HCT116 (cell line): ENCODE measurements at regions not wholly inside any gene's neighbourhood (a gene's known extent, or its start where the extent isn't known, plus 50 kb on each side); places are given as distances from the start of the nearest gene placed in this dataset.

Experiments
- ATAC-seq: fragments of 200-7000 bp; cut with Tn5 transposase; 2 replicates; pipeline ENCODE4 v1.9.1; 2020; ENCODE audit warnings: mild to moderate bottlenecking, moderate library complexity
- BruUV-seq: library from RNA; stranded (reverse); fragments of 400-500 nt; replicated peaks from 2 replicates; lab custom pipeline; 2021; lab: Mats Ljungman, UMichigan
- CTCF ChIA-PET: fragments of 300-600 bp; sonication (Branson Sonifier 250); formaldehyde crosslinking; loops from one replicate; lab custom pipeline; 2021; ENCODE audit warnings: antibody characterized with exemption; lab: Charles Lee
- POLR2A ChIA-PET: fragments of 300-600, 350-600 bp; sonication (Branson Sonifier 250); formaldehyde crosslinking; loops from one replicate; lab custom pipeline; 2021; ENCODE audit warnings: antibody characterized with exemption; lab: Charles Lee
- RAD21 ChIA-PET, 2 experiments: fragments of 300-600 bp; sonication (Branson Sonifier 250); formaldehyde crosslinking; loops; one replicate each; lab custom pipeline; 2023; ENCODE audit warnings: low total read pairs in 2 of 2; ENCODE audit not compliant: uncharacterized antibody in 2 of 2, unreplicated experiment in 2 of 2, low non-redundant PET in 1 of 2; lab: Charles Lee
- DNase-seq: peaks from one replicate; pipeline ENCODE4 v3.0.0-alpha.2; 2010; ENCODE audit warnings: low read depth, low spot score
- H2AFZ ChIP-seq: fragments of 200-600 bp; shearing (Covaris generic), sonication (generic); 2 replicates; pipeline ENCODE4 v1.6.1; 2017; ENCODE audit warnings: low read depth, mixed run types, mixed read lengths, antibody characterized with exemption, low read length; ENCODE audit not compliant: poor library complexity, severe bottlenecking
- H3K27ac ChIP-seq: 2 replicates; pipeline ENCODE4 v1.5.1; 2012; ENCODE audit warnings: low read depth, low read length
- H3K27me3 ChIP-seq: fragments of 200-600 bp; sonication (generic); 2 replicates; pipeline ENCODE4 v1.6.1; 2016; ENCODE audit warnings: mixed run types, low read length, mixed read lengths; ENCODE audit not compliant: insufficient read depth
- H3K36me3 ChIP-seq, 2 experiments: fragments of 200-500 bp in 1 of 2; fragments of 200-600 bp in 1 of 2; sonication (Bioruptor generic) in 1 of 2; sonication (generic) in 1 of 2; 2 replicates each; pipeline versions ENCODE4 v1.5.1 to v1.6.1; 2014 to 2016; ENCODE audit warnings: low read length in 2 of 2, inconsistent platforms in 1 of 2, mixed read lengths in 1 of 2, mixed run types in 1 of 2; ENCODE audit not compliant: insufficient read depth in 2 of 2, control insufficient read depth in 1 of 2
- H3K4me1 ChIP-seq, 2 experiments: fragments of 200-600 bp in 1 of 2; sonication (generic) in 1 of 2; 2 replicates each; pipeline versions ENCODE4 v1.5.1 to v1.6.1; 2012 to 2017; ENCODE audit warnings: low read length in 2 of 2, inconsistent platforms in 1 of 2, mild to moderate bottlenecking in 1 of 2, mixed read lengths in 1 of 2, mixed run types in 1 of 2, moderate library complexity in 1 of 2; ENCODE audit not compliant: insufficient read depth in 2 of 2, control insufficient read depth in 1 of 2
- H3K4me2 ChIP-seq: fragments of 200-600 bp; sonication (generic); 2 replicates; pipeline ENCODE4 v1.6.1; 2017; ENCODE audit warnings: mixed run types, low read length, mixed read lengths
- H3K4me3 ChIP-seq, 2 experiments: fragments of 200-600 bp in 1 of 2; sonication (generic) in 1 of 2; replicated peaks in 1 of 2; 2 replicates each; pipeline ENCODE4 v1.5.1; 2011 to 2016; ENCODE audit warnings: low read length in 2 of 2, control low read depth in 1 of 2, low read depth in 1 of 2, mild to moderate bottlenecking in 1 of 2, mixed read lengths in 1 of 2, mixed run types in 1 of 2
- H3K79me2 ChIP-seq: fragments of 200-600 bp; sonication (generic); 2 replicates; pipeline ENCODE4 v1.6.1; 2017; ENCODE audit warnings: mild to moderate bottlenecking, mixed run types, low read length, moderate library complexity, mixed read lengths; ENCODE audit not compliant: insufficient read depth
- H3K9ac ChIP-seq: fragments of 200-600 bp; sonication (generic); 2 replicates; pipeline ENCODE4 v1.6.1; 2016; ENCODE audit warnings: low read length, mixed read lengths
- H3K9me2 ChIP-seq: fragments of 200-600 bp; sonication (generic), shearing (Covaris generic); 2 replicates; pipeline ENCODE4 v1.6.1; 2017; ENCODE audit warnings: mixed run types, mild to moderate bottlenecking, moderate library complexity; ENCODE audit not compliant: insufficient read depth
- H3K9me3 ChIP-seq, 2 experiments: fragments of 200-500 bp in 1 of 2; fragments of 200-600 bp in 1 of 2; sonication (Bioruptor generic) in 1 of 2; sonication (generic) in 1 of 2; 2 replicates each; pipeline ENCODE4 v1.6.1; 2014 to 2017; ENCODE audit warnings: low read length in 2 of 2, mixed read lengths in 2 of 2, inconsistent platforms in 1 of 2, low read depth in 1 of 2, mild to moderate bottlenecking in 1 of 2, mixed run types in 1 of 2, moderate library complexity in 1 of 2; ENCODE audit not compliant: control insufficient read depth in 1 of 2, insufficient read depth in 1 of 2
- H4K20me1 ChIP-seq: fragments of 200-600 bp; sonication (generic), shearing (Covaris generic); 2 replicates; pipeline ENCODE4 v1.6.1; 2017; ENCODE audit warnings: mixed run types, mild to moderate bottlenecking, moderate library complexity; ENCODE audit not compliant: insufficient read depth
- CBX3 ChIP-seq: IDR thresholded peaks from 2 replicates; pipeline ENCODE4 v1.6.1; 2012; ENCODE audit warnings: low read depth
- ELF1 ChIP-seq: IDR thresholded peaks from 2 replicates; pipeline ENCODE4 v1.6.1; 2012; ENCODE audit warnings: low read depth, borderline replicate concordance
- EZH2 ChIP-seq: fragments of 200-600 bp; sonication (generic); IDR thresholded peaks from 2 replicates; pipeline ENCODE4 v1.6.1; 2017; ENCODE audit warnings: antibody characterized with exemption, mixed run types
- FOSL1 ChIP-seq: IDR thresholded peaks from 2 replicates; pipeline ENCODE4 v1.6.1; 2012; ENCODE audit warnings: low read depth
- JUND ChIP-seq: IDR thresholded peaks from 2 replicates; pipeline ENCODE4 v1.6.1; 2012
- MAX ChIP-seq: IDR thresholded peaks from 2 replicates; pipeline ENCODE4 v1.6.1; 2012
- POLR2AphosphoS5 ChIP-seq: IDR thresholded peaks from 2 replicates; pipeline ENCODE4 v1.6.1; 2011; ENCODE audit warnings: mild to moderate bottlenecking, low read depth, low read length, moderate library complexity
- REST ChIP-seq: IDR thresholded peaks from 2 replicates; pipeline ENCODE4 v1.6.1; 2012; ENCODE audit warnings: low read depth
- SIN3A ChIP-seq: IDR thresholded peaks from 2 replicates; pipeline ENCODE4 v1.6.1; 2012; ENCODE audit warnings: low read depth
- SP1 ChIP-seq: IDR thresholded peaks from 2 replicates; pipeline ENCODE4 v1.6.1; 2012; ENCODE audit warnings: low read depth
- SRF ChIP-seq: IDR thresholded peaks from 2 replicates; pipeline ENCODE4 v1.6.1; 2012; ENCODE audit warnings: low read depth
- YY1 ChIP-seq: IDR thresholded peaks from 2 replicates; pipeline ENCODE4 v1.6.1; 2011; ENCODE audit warnings: low read length, low read depth, moderate library complexity, mild to moderate bottlenecking; ENCODE audit not compliant: insufficient replicate concordance; ENCODE audit errors: extremely low read depth
- ZBTB33 ChIP-seq: IDR thresholded peaks from 2 replicates; pipeline ENCODE4 v1.6.1; 2011; ENCODE audit warnings: mild to moderate bottlenecking, low read length, moderate library complexity; ENCODE audit not compliant: insufficient replicate concordance; ENCODE audit errors: extremely low read depth
- ZFX ChIP-seq: fragments of 450-650 bp; IDR thresholded peaks from 2 replicates; pipeline ENCODE4 v1.6.1; 2017
- ZNF274 ChIP-seq: fragments of 200-500 bp; sonication (Bioruptor generic); IDR thresholded peaks from 2 replicates; pipeline ENCODE4 v1.6.1; 2014; ENCODE audit warnings: mild to moderate bottlenecking, low read depth, low read length, inconsistent platforms
- intact Hi-C: fragments of 100-400 bp; cut with micrococcal nuclease; formaldehyde crosslinking; loops from 2 replicates; pipeline ENCODE4 v1.10.0; 2022

GRCh38 chr10:55214608-55215007, 413.6 kb upstream of the PCDH15 start:
- BruUV-seq, result no TSS peak
- TF ChIP-seq POLR2AphosphoS5, result no peak
- intact Hi-C loops, result no loop called here
- H3K9me3 ChIP-seq, result peaks cover 9 to 18% of the 10 kb centered on the region in 2 experiments; a peak in 3 of 4 replicates
- ATAC-seq, result no peak
- CTCF ChIA-PET, result no interaction called here
- no peaks in the 10 kb centered on the region for H3K4me1 ChIP-seq
- POLR2A ChIA-PET, result no interaction called here
- RAD21 ChIA-PET, result no interaction called here
- no peak overlapping the region for H3K4me3 ChIP-seq
- no peak overlapping the region for H3K4me2 ChIP-seq
- no peak overlapping the region for H2AFZ ChIP-seq
- H4K20me1 ChIP-seq, result no peaks in the 10 kb centered on the region
- H3K27ac ChIP-seq, result no peak overlapping the region
- H3K27me3 ChIP-seq, result no peaks in the 10 kb centered on the region
- DNase-seq, result no peak
- H3K9me2 ChIP-seq, result no peaks in the 10 kb centered on the region
- no peaks in the 10 kb centered on the region for H3K36me3 ChIP-seq
- no peak overlapping the region for H3K9ac ChIP-seq
- H3K79me2 ChIP-seq, result no peaks in the 10 kb centered on the region

- ATAC-seq (no peak), DNase-seq (no peak)
- TF ChIP-seq EZH2 (no peak), REST (no peak), CBX3 (no peak), SRF (no peak), JUND (no peak), ELF1 (no peak), YY1 (no peak), SIN3A (no peak), POLR2AphosphoS5 (no peak), ZFX (no peak), FOSL1 (no peak), SP1 (no peak), ZBTB33 (no peak), ZNF274 (no peak), MAX (no peak)
- no peak overlapping the region for H3K4me2 ChIP-seq
- no peak overlapping the region for H3K4me3 ChIP-seq
- no peaks in the 10 kb centered on the region for H3K4me1 ChIP-seq
- H4K20me1 ChIP-seq, result no peaks in the 10 kb centered on the region
- RAD21 ChIA-PET, result no interaction called here
- no peaks in the 10 kb centered on the region for H3K79me2 ChIP-seq
- intact Hi-C loops, result no loop called here
- no TSS peak for BruUV-seq
- no peaks in the 10 kb centered on the region for H3K9me2 ChIP-seq
- no peaks in the 10 kb centered on the region for H3K27me3 ChIP-seq
- POLR2A ChIA-PET, result no interaction called here
- CTCF ChIA-PET, result no interaction called here
- no peak overlapping the region for H3K9ac ChIP-seq
- H3K9me3 ChIP-seq, result peaks cover 6 to 18% of the 10 kb centered on the region in 2 experiments; a peak in 3 of 4 replicates
- H3K36me3 ChIP-seq, result no peaks in the 10 kb centered on the region
- no peak overlapping the region for H3K27ac ChIP-seq
- no peak overlapping the region for H2AFZ ChIP-seq
These were observed 411.0 kb upstream of the PCDH15 start for GRCh38 chr10:55212051-55212450.
